Prostate gland (tissue), 2 donors: ENCODE measurements at regions not wholly inside any gene's neighbourhood (a gene's known extent, or its start where the extent isn't known, plus 50 kb on each side); places are given as distances from the start of the nearest gene placed in this dataset.

ENCODE experiments used
- POLR2A ChIP-seq: fragments of 450-650 bp; IDR thresholded peaks from one replicate; pipeline ENCODE4 v1.6.1; 2016; ENCODE audit warnings: antibody characterized with exemption, mild to moderate bottlenecking
- POLR2AphosphoS5 ChIP-seq: sonication (generic); formaldehyde crosslinking; IDR thresholded peaks from one replicate; pipeline ENCODE4 v1.6.1; 2017; ENCODE audit warnings: antibody characterized with exemption
- TF ChIP-seq, protein P1 (sequence below), 4 experiments: fragments of 200-600 bp in 2 of 4; fragments of 450-650 bp in 2 of 4; sonication (generic) in 2 of 4; IDR thresholded peaks; 1 replicate in 3 of 4; 2 replicates in 1 of 4; pipeline ENCODE4 v1.5.1; 2016 to 2019; ENCODE audit warnings: antibody characterized with exemption in 4 of 4, mild to moderate bottlenecking in 2 of 4, moderate library complexity in 2 of 4

DNA sequence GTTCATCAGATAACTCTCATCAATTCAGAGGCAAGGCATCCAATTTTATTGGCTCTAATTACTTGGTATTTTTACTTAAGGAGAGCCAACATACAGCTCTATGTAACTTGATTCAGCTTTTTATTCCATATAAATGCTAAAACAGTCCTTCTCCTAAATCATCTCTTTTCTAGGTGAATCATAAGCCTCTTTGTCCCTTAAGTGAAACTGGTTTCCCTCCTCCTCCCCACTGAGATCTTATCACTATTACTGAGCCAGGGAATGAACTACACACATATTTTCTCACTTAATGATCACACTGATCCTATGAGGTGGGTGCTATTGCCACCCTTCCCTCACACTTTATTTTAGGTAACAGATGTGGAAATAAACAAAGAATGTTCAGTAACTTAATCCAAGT lies 1143.8 kb downstream of the MAT2B start:
- TF ChIP-seq, protein P1, sequence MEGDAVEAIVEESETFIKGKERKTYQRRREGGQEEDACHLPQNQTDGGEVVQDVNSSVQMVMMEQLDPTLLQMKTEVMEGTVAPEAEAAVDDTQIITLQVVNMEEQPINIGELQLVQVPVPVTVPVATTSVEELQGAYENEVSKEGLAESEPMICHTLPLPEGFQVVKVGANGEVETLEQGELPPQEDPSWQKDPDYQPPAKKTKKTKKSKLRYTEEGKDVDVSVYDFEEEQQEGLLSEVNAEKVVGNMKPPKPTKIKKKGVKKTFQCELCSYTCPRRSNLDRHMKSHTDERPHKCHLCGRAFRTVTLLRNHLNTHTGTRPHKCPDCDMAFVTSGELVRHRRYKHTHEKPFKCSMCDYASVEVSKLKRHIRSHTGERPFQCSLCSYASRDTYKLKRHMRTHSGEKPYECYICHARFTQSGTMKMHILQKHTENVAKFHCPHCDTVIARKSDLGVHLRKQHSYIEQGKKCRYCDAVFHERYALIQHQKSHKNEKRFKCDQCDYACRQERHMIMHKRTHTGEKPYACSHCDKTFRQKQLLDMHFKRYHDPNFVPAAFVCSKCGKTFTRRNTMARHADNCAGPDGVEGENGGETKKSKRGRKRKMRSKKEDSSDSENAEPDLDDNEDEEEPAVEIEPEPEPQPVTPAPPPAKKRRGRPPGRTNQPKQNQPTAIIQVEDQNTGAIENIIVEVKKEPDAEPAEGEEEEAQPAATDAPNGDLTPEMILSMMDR (IDR thresholded peaks at IDR 0.05), result no peak
- TF ChIP-seq POLR2A (no peak), POLR2AphosphoS5 (no peak)
